Erythroblast (primary cell): ENCODE measurements at regions not wholly inside any gene's neighbourhood (a gene's known extent, or its start where the extent isn't known, plus 50 kb on each side); places are given as distances from the start of the nearest gene placed in this dataset.

Experiments
- GATA1 ChIP-seq: IDR thresholded peaks from 2 replicates; pipeline ENCODE4 v1.6.1; 2011; ENCODE audit warnings: low read depth, mild to moderate bottlenecking, control low read depth, low read length, moderate library complexity
- POLR2A ChIP-seq: IDR thresholded peaks from 2 replicates; pipeline ENCODE4 v1.6.1; 2011; ENCODE audit warnings: mild to moderate bottlenecking, low read length

GRCh38 chr3:64368257-64369020 lies 143.2 kb upstream of the PRICKLE2 start:
- TF ChIP-seq POLR2A (no peak), GATA1 (no peak)
